ENCODE measurements at regions not wholly inside any gene's neighbourhood (a gene's known extent, or its start where the extent isn't known, plus 50 kb on each side); places are given as distances from the start of the nearest gene placed in this dataset.

GRCh38 chr16:25311950-25312349 lies 54.3 kb upstream of the ZKSCAN2 start:
- ChIA-PET CTCF (no interaction called here), POLR2A (no interaction called here)
- Mint-ChIP-seq H3K27ac (no peak overlapping the region), H3K4me3 (no peak overlapping the region), H3K36me3 (ENCODE audit: low read depth) (no peaks in the 10 kb centered on the region), H3K4me1 (no peaks in the 10 kb centered on the region), H3K9me3 (peaks cover 21% of the 10 kb centered on the region), H3K27me3 (peaks cover 3% of the 10 kb centered on the region)
- DNase-seq, result no peak

GRCh38 chr16:25311039-25311438 lies 53.4 kb upstream of the ZKSCAN2 start:
- H3K4me1 Mint-ChIP-seq, result no peaks in the 10 kb centered on the region
- peaks cover 3% of the 10 kb centered on the region for H3K27me3 Mint-ChIP-seq
- H3K9me3 Mint-ChIP-seq, result peaks cover 21% of the 10 kb centered on the region

More at GRCh38 chr16:25311039-25311438, 53.4 kb upstream of the ZKSCAN2 start:
- ChIA-PET CTCF (no interaction called here), POLR2A (no interaction called here)
- Mint-ChIP-seq H3K4me3 (no peak overlapping the region), H3K36me3 (ENCODE audit: low read depth) (no peaks in the 10 kb centered on the region), H3K27ac (no peak overlapping the region)
- DNase-seq, result no peak
